ENCODE measurements at regions not wholly inside any gene's neighbourhood (a gene's known extent, or its start where the extent isn't known, plus 50 kb on each side); places are given as distances from the start of the nearest gene placed in this dataset.

DNA sequence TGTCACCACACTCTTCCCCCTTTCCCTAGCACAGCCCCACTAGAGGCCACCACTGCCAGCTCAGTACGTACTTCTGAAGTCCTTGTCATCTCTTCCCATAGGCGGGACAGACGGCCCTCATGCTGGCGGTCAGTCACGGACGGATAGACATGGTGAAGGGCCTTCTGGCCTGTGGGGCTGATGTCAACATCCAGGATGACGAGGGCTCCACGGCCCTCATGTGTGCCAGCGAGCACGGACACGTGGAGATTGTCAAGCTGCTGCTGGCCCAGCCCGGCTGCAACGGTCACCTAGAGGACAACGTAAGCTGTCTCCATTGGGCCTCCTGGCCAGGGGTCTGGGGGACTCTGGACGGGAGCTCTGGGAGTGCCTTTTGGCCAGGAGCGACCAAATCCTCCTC, 99.4 kb upstream of the DMRT1 start:
- ChIA-PET CTCF (interaction anchor here (0.9 to 1.9 kb wide), 2 partner anchors 14 to 29 kb away, joined by 3 to 5 read pairs; no protein-coding TSS in a partner anchor), POLR2A (no interaction called here)
- TF ChIP-seq, protein P1, sequence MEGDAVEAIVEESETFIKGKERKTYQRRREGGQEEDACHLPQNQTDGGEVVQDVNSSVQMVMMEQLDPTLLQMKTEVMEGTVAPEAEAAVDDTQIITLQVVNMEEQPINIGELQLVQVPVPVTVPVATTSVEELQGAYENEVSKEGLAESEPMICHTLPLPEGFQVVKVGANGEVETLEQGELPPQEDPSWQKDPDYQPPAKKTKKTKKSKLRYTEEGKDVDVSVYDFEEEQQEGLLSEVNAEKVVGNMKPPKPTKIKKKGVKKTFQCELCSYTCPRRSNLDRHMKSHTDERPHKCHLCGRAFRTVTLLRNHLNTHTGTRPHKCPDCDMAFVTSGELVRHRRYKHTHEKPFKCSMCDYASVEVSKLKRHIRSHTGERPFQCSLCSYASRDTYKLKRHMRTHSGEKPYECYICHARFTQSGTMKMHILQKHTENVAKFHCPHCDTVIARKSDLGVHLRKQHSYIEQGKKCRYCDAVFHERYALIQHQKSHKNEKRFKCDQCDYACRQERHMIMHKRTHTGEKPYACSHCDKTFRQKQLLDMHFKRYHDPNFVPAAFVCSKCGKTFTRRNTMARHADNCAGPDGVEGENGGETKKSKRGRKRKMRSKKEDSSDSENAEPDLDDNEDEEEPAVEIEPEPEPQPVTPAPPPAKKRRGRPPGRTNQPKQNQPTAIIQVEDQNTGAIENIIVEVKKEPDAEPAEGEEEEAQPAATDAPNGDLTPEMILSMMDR (IDR thresholded peaks at IDR 0.05; ENCODE audit: control extremely low read depth, extremely low read depth, low read depth, missing control alignments), result no peak
- DNase-seq (ENCODE audit: extremely low spot score), result no peak

DNA sequence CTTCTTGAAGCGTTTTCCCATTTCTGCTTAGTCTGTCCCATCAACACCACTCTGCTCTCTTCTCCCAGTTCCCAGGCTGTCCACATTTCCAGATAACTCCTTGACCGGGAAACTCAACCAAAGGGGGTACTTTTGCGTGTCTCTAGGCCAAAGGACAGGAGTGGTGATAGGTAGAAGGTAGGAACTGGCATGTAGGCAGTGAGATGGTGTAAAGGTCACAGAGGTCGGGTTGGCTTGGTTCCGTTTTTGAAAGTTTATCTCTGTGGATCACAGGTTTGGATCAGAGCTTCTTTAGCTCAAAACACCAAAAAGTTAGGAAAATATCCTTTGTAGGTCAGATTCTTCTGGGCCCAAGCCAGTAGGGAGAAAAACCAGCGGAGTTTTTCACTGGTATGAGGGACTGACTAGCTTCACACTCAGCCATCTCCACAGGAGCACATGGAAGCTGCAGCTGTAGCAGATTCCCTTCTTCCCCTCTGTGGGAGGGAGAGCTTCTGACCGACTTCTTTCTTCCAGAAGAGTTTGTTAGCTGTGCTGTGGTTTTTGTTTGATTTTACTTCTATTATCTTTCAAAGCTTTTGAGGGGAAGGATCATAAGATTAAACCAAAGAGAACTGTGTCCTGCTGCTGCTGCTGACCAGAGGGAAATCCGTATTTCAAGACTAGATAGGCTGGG, 98.4 kb upstream of the DMRT1 start:
- TF ChIP-seq, protein P1 (IDR thresholded peaks at IDR 0.05; ENCODE audit: control extremely low read depth, extremely low read depth, low read depth, missing control alignments), result no peak
- ChIA-PET CTCF (interaction anchor here (1.9 kb wide), 1 partner anchor 30 kb away, joined by 3 read pairs; no protein-coding TSS in a partner anchor), POLR2A (no interaction called here)

DNA sequence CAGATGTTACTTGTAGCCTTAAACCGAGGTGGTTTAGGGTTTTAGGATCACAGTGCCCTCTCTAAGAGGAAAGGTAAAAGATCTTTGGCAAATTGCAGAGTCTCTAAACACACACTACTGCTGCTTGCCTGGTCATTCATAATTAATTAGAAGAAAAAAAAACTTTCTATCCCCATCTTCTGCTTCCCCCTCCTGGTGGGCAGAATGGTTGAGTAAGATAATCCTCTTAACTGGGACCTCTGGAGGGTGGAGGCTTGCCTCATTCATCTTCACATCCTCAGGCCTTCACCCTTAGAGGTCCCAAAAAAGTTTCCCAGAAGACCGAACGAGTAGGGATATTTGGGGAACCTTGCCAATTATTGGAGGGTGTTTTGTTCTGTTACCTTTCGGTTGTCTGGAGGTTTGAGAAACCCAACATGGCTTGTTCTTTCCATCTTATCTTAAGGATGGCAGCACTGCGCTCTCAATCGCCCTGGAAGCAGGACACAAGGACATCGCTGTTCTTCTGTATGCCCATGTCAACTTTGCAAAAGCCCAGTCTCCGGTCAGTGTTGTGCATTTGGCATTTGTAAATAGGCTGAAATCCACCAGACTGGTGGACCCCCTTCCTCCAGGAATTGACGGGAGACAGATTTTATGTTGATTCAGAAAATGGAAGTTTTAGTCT, 97.3 kb upstream of the DMRT1 start:
- no peak for DNase-seq (ENCODE audit: extremely low spot score)
- ChIA-PET CTCF (interaction anchor here (1.2 kb wide), 1 partner anchor 20 kb away, joined by 3 read pairs; no protein-coding TSS in a partner anchor), POLR2A (no interaction called here)
- TF ChIP-seq, protein P1 (IDR thresholded peaks at IDR 0.05; ENCODE audit: control extremely low read depth, extremely low read depth, low read depth, missing control alignments), result no peak

More for the DNA sequence above, 98.4 kb upstream of the DMRT1 start:
- no peak for DNase-seq (ENCODE audit: extremely low spot score)

DNA sequence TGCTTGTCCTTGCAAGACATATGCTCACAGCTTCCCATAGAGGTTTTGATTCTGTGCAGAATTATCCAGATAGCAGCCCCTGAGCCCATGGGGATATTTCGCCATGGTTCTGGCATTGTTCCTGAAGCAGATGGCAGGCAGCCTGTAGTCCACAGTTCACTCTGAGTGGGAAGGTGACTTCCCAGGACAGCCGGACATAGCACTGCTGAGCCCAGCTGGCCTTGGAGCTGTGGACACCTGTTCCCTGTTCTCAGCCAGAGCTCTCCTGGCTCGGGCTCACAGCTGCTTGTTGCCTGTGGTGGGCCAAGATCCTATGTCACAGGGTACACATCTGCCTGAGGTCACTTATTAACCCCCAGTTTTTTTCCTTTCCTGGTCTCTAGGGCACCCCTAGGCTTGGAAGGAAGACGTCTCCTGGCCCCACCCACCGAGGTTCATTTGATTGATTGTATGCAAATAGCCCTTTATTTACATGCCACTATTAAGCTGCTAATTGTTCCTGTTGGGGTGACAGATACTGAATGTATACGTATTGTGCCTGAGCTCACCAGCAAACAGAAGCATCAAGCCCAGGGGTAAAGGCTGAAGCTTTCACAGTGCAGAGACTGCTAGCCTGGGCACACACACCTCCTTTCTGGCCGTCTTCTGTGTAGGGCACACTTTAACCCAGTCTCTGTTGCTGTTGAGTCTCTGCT, 96.6 kb upstream of the DMRT1 start:
- ChIA-PET CTCF (interaction anchor here (1.2 kb wide), 1 partner anchor 21 kb away, joined by 3 read pairs; no protein-coding TSS in a partner anchor), POLR2A (no interaction called here)

DNA sequence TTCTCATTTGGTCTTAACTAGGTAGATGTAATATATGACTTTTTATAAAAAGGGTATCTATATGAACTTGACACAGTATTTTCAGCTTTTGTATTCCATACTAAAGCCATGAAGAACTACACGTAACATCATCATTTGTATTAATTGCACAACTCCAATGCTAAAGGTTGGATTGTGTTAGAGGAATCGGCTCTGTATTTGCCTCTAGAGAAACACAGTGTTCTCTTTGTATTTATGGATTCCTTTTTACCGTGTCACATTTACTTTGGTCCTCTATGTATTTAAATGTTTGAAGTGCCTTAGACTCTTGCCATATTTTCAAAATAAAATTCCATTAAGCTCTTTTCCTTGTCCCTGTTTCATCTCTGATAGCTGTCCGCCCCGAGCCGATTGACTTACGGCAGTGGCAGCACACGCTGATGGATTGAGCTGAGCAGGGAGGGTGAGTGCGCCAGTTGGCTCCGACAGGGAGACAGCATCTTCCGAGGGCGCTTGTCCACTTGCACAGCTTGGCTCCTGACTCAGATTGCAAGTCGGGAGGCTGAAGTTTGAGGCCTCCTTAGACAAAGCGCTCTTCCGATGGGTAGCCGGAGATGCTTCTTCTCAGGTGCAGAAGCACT, 95.6 kb upstream of the DMRT1 start:
- ChIA-PET POLR2A (no interaction called here), CTCF (interaction anchor here (1.2 to 1.7 kb wide), 2 partner anchors 22 to 24 kb away, joined by 3 to 4 read pairs; no protein-coding TSS in a partner anchor)
- no peak for DNase-seq (ENCODE audit: extremely low spot score)
- TF ChIP-seq, protein P1 (IDR thresholded peaks at IDR 0.05; ENCODE audit: control extremely low read depth, extremely low read depth, low read depth, missing control alignments), result no peak

More for the DNA sequence above, 96.6 kb upstream of the DMRT1 start:
- DNase-seq (ENCODE audit: extremely low spot score), result no peak
- TF ChIP-seq, protein P1 (IDR thresholded peaks at IDR 0.05; ENCODE audit: control extremely low read depth, extremely low read depth, low read depth, missing control alignments), result no peak
